ENCODE measurements at regions not wholly inside any gene's neighbourhood (a gene's known extent, or its start where the extent isn't known, plus 50 kb on each side); places are given as distances from the start of the nearest gene placed in this dataset.
"Not testable (repeated sequence)": the region's sequence is repeated elsewhere in the genome, so short reads cannot be mapped to it uniquely, and the experiment has no call there.

DNA sequence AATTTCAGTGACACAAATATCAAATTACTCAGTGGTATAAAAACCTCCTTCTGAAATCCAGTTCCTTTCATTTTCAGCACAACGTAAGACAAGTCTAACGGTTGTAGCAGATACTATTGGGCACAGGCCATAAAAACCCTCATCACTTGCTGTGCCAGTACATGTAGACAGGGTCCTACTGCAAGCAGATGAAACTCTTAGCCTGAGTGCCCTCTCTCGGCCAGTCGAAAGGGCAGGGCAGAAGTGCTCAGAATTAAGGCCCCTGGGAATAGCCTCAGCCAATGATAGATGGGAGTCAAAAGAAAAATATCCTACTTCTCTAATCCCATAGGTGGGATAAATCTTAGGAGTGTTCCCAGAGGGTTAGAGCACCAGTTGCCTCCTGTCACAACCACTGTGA is 168.5 kb upstream of the FER start:
- no peak for DNase-seq

GRCh38 chr5:108578791-108579190 is 168.9 kb upstream of the FER start:
- no peak for DNase-seq

- no peak for DNase-seq
Observed at GRCh38 chr5:108567429-108567828, 180.3 kb upstream of the FER start.

GRCh38 chr5:108564441-108564840 is 182.5 kb upstream of the FBXL17 start:
- no peak for DNase-seq

DNA sequence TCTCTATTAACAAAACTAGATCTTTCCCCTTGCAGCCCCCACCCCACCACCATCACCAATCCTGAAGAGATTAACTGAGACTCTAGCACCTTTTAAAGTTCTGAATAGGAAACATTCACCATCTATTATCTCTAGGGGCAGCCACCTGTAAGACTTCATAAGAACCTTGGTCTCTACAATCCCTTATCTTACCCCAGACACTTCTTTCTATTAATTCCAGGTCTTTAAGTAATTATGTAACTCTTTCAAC is 180.2 kb upstream of the FBXL17 start:
- DNase-seq = no peak

GRCh38 chr5:108561416-108562204 is 179.7 kb upstream of the FBXL17 start:
- DNase-seq = no peak

DNA sequence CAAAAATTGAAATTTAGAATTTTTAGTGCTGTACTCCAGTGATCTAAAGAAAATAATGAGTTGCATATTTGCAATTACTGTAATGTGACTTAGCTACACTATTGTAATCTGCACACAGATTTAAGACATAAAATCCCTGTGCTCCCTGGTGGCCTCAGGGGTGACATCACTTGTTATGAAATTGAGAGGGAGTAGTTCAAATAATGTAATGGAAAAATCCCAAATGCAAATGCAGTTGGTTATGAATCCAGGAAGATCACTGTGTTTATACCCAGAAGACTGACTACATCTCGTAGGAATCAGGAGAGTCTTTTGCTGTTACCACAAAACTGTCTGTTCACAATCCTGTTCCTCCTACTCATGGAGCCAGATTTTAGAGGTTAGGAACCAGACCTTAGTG is 178.7 kb upstream of the FBXL17 start:
- DNase-seq = no peak

- no peak for DNase-seq
Observed at GRCh38 chr5:108560166-108560565, 178.3 kb upstream of the FBXL17 start.

DNA sequence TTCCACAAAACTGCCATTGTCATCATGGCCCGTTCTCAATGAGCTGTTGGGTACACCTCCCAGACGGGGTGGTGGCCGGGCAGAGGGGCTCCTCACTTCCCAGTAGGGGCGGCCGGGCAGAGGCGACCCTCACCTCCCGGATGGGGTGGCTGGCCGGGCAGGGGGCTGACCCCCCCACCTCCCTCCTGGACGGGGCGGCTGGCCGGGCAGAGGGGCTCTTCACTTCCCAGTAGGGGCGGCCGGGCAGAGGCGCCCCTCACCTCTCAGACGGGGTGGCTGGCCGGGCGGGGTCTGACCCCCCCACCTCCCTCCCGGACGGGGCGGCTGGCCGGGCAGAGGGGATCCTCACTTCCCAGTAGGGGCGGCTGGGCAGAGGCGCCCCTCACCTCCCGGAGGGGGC is 176.9 kb upstream of the FBXL17 start:
- not testable (repeated sequence) for DNase-seq

- not testable (repeated sequence) for DNase-seq
Observed at GRCh38 chr5:108558142-108558541, 176.2 kb upstream of the FBXL17 start.

- no peak for DNase-seq
Observed at GRCh38 chr5:108557686-108558085, 175.8 kb upstream of the FBXL17 start.

- DNase-seq = no peak
Observed at GRCh38 chr5:108556441-108557145, 174.7 kb upstream of the FBXL17 start.

GRCh38 chr5:108548684-108549596 is 167.0 kb upstream of the FBXL17 start:
- no peak for DNase-seq

- no peak for DNase-seq
Observed at GRCh38 chr5:108546939-108547338, 165.0 kb upstream of the FBXL17 start.

DNA sequence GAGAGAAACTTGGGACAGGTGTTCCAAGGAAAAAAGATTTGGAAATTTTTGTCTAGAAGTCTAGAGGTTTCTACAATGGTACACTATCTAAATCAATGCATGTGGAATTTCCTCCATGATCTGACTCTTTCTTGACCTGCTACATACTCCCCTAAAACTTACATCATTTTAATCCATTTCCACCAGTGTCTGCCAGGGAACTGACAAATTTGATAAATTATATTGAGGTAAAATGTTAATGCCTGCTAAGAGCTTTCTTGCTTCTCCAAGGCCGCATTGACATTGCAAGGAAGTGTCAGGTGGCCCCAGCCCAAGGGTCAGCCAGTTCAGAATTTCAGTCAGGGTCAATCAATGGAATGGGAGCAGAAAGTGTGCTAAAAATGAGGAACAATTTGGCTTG is 163.4 kb upstream of the FBXL17 start:
- no peak for DNase-seq

GRCh38 chr5:108543486-108543885 is 161.6 kb upstream of the FBXL17 start:
- no peak for DNase-seq

DNA sequence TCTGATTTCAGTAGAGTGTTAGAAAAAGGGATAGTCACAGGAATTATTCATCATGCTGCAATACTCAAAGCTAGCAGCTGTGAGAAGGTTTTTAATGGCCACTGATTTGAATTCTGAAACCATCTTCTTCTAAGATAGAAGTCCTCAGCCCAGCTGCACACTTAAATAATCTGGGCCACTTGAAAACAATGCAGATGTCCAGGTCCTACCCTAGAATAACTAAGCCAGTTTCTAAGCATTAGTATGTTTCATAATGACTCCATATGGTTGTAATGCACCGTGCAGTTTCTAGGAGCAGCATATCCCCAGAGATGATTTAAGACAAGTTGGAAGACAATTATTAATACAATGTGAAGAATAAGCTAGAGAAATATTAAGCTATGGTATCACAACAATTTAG is 159.9 kb upstream of the FBXL17 start:
- DNase-seq = no peak

GRCh38 chr5:108536321-108536720 is 154.4 kb upstream of the FBXL17 start:
- DNase-seq = no peak

GRCh38 chr5:108532129-108532445 is 150.2 kb upstream of the FBXL17 start:
- not testable (repeated sequence) for DNase-seq

DNA sequence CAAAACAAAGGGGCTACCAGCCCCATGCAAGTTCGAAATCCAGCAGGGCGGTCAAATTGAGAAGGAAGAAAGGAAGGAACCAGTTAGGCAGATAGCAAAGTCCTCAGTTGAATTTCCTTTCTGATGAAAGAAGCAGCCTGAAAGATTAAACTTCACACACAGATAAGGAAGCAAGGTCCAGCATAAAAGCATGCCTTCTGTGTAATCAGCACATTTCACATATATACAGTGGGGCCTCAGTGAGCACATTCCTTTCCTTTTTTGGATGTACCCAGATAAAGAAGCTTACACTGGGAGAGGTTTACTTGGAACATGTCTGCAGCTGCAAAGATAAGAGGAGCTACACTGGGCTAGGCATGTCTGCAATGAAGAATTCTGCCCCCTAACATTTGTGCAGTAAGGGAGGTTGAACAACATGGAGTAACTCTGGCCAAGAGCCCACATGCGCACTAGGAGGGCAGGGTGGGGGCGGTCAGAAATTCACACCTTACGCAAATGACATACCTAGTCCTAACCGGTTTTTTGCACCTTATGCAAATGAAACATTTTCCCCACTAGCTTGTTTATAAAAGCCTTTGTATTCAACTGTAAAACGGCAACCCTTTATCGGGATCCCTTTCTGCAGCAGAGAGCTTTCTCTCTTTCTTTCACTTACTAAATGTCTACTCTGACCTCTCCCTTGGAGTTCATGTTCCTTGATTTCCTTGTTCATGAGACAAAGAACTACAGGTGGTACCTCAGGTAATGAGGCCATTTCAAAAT is 149.7 kb upstream of the FBXL17 start:
- DNase-seq = no peak

- DNase-seq = no peak
Observed at GRCh38 chr5:108530706-108531105, 148.8 kb upstream of the FBXL17 start.

DNA sequence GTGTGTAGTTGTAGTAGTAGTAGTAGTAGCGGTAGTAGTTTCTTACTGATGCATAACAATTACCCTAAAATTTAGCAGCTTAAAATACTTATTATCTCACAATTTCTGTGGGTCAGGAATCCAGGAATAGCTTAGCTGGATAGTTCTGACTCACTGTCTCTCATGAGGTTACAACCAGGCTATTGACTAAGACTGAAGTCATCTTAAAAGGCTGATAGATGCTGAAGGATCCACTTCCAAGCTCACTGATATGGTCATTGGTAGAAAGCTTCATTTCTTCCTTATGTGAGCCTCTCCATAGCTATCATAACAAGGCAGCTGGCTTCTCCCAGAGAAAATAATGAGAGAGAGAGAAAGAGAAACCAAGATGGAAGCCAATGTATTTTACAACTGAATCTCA is 147.5 kb upstream of the FBXL17 start:
- DNase-seq = no peak

GRCh38 chr5:108528655-108529054 is 146.8 kb upstream of the FBXL17 start:
- DNase-seq = no peak
